ENCODE measurements at regions not wholly inside any gene's neighbourhood (a gene's known extent, or its start where the extent isn't known, plus 50 kb on each side); places are given as distances from the start of the nearest gene placed in this dataset.

DNA sequence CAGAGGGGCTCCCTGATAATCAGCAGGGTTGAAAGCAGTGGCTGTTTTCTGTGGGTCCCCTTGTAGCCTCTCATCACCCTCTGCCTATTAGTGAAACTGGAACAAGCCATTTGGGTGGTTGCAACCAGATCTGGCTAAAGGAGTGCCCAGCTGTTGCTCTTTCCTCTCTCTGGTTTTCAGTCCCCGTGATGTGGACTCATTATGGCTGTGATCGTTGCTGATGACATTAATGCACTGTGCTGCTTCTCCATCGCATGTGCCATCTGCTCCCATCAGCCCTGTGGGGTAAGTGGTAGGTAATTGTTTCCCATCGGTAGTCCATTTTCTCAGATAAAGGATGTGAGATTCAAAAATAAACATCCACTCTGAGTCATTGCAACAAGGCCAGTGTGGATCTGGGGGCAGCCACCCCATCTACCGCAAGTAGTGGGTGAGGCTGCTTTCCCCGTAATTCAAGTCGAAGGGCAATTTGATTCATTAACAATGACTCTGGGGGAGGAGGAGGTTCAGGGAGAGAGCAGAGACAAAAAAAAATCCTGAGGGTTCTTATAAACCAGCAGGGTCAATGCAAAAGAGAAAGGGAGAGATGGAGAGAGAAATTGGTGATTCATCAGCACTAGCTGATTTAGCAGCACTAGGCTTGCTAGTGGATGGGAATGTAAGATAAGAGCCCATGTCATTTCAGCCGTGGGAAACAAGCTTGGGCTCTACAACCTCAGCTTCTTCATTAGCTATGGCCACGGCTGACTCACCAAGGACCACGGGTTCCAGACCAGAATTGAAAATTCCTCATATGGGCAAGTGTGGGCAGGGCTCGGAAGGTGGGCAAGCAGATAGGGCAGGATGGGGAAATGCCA, 357.8 kb downstream of the MID1IP1 start:
- DNase-seq (ENCODE audit: low spot score), result no peak
- no peak for TF ChIP-seq CTCF (IDR thresholded peaks at IDR 0.05; ENCODE audit: extremely low read depth, missing control alignments)

DNA sequence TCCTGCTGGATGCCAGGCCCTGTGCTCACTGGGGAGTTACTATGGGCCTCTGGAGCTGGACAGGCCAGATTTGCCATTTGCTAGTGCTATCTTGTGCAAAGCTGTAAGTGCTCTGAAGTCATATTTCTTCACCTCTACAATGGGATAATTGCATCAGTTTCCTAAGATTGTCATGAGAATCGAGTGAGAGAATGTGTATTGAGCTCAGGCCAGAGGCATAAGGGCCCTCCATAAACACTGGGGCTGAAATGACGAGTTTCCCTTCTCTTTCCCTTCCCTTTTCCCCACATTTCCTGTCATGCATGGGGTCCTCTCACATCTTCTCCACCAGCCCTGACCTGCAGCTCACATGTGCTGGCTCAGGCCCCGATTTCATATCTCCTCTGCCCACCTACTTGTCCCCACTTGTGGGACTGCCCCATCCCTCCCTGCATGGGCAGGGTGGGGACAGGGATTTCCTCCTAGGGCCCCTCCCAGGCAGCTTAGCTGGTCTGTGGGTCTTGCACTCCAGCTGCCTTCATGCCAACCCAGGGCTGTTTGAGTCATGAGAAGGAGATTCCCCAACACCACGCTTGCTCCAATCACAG, 358.8 kb downstream of the MID1IP1 start:
- no peak for DNase-seq (ENCODE audit: low spot score)
- TF ChIP-seq CTCF (IDR thresholded peaks at IDR 0.05; ENCODE audit: extremely low read depth, missing control alignments), result no peak

DNA sequence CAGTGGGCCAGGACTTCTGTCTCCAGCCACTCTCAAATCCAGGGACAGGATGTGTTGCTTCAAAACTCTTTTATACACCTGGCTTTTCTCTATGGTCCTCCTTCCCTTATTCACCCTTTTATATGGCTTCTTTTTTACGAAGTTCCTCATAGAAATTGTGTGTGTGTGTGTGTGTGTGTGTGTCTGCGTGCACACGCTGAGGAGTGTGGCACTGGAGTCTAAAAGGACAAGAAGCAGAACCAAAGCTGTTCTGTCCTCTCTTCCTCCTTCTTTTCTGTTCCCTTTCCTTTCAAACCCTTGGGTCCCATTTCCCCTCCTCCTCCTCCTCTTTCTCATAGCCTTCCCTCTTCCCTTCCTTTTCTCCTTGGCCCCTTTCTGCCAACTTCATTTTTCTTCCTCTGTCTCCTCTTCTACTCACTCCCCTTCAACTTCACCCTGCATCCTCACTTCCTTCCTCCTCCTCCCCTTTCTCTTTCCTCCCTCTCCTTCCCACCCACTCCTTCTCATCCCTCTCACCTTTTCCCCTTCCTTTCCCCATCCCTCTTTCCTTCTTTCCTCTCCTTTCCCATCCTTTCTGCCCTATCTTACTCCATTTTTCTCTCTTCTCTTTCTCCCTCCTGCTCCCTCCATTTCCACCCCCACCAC, 360.5 kb downstream of the MID1IP1 start:
- no peak for TF ChIP-seq CTCF (IDR thresholded peaks at IDR 0.05; ENCODE audit: extremely low read depth, missing control alignments)

DNA sequence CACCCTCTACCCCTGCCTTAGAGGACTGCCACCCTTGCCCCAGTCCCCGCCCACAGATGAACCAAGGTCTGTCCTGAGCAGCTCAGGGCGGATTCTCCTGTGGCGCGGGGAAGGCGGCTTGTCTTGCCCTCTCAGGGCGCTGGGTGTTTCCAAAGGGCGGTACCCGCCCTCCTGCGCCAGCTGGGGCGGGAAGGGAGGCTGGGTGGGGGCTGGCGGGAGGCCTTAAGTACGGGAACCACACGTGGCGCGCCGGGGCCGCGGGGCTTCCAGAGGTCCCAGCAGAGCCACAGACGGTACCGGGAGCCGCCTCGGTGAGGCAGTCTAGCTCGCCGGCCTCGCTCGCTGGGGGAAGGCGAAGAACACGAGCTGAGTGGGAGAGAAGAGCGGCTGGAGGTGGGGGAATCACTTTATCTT, 361.1 kb downstream of the MID1IP1 start:
- TF ChIP-seq CTCF (IDR thresholded peaks at IDR 0.05; ENCODE audit: extremely low read depth, missing control alignments), result no peak
- DNase-seq (ENCODE audit: low spot score), result no peak

More for the DNA sequence above, 360.5 kb downstream of the MID1IP1 start:
- no peak for DNase-seq (ENCODE audit: low spot score)

DNA sequence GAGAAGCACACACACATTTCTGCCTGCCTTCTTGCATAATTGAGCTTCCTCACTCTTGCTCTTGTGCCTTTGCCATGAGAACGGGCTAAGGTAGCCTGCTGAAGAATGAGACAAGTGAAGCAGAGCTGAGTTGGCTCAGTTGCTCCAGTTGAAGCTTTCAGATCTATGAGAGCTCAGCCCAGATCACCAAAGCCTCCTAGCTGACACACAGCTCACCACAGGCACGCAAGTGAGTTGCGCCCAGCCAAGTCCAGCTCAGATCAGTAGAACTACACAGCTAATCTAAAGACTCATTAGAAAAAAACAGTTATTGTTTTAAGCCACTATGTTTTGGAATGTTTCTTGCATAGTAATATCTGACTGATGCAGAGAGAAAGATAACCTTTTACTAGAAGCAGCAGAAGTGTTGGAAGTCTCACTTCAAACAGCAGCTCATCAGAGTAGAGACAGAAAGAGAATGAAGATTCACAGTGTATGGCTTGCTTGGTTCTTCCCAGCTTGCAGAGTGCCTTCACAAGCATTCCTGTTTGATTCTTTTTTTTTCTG, 362.4 kb downstream of the MID1IP1 start:
- no peak for TF ChIP-seq CTCF (IDR thresholded peaks at IDR 0.05; ENCODE audit: extremely low read depth, missing control alignments)
- DNase-seq (ENCODE audit: low spot score), result no peak

- DNase-seq (ENCODE audit: low spot score), result no peak
- TF ChIP-seq CTCF (IDR thresholded peaks at IDR 0.05; ENCODE audit: extremely low read depth, missing control alignments), result no peak
Observed at GRCh38 chrX:39164212-39164611, 363.0 kb downstream of the MID1IP1 start.

DNA sequence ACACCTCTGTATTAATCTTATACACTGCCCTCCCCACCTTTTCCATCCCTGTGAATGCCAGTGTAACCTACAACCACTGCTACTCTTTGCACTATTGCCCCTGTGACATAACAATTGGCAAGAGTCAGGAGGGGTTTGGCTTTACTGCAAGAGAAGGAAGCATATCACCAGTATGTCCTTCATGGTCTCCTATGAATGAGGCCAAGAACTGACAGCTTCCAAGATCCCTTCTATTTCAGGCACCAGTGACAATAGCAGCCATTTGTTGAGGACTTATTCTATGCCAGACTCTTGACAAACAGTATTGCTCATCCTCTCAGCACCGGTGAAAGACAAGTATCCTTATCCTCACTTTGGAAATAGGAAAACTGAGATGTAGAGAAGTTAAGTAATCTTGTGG, 363.9 kb downstream of the MID1IP1 start:
- TF ChIP-seq CTCF (IDR thresholded peaks at IDR 0.05; ENCODE audit: extremely low read depth, missing control alignments), result no peak
- no peak for DNase-seq (ENCODE audit: low spot score)
